Peyer's patch (tissue), 4 donors: ENCODE measurements at regions not wholly inside any gene's neighbourhood (a gene's known extent, or its start where the extent isn't known, plus 50 kb on each side); places are given as distances from the start of the nearest gene placed in this dataset.

Experiments
- DNase-seq, 3 donors: peaks; one replicate each; pipeline ENCODE4 v3.0.0-alpha.2; 2017 to 2019
- H3K27ac ChIP-seq, 4 donors: fragments of 200-600 bp; sonication (generic); one replicate each; pipeline ENCODE4 v1.5.1; 2016 to 2019
- H3K27me3 ChIP-seq, 2 donors: fragments of 200-600 bp; sonication (generic); one replicate each; pipeline ENCODE4 v1.5.1; 2019
- H3K36me3 ChIP-seq, 3 donors: fragments of 200-600 bp; sonication (generic); one replicate each; pipeline ENCODE4 v1.5.1; 2016 to 2019
- H3K4me1 ChIP-seq, 4 donors: fragments of 200-600 bp; sonication (generic); one replicate each; pipeline ENCODE4 v1.5.1; 2016 to 2019
- H3K4me3 ChIP-seq, 4 donors: fragments of 200-600 bp; sonication (generic); 1 replicate in 3 of 4; 2 replicates in 1 of 4; pipeline ENCODE4 v1.5.1; 2016 to 2019; ENCODE audit warnings: mild to moderate bottlenecking in 1 of 4
- H3K9me3 ChIP-seq, 4 donors: fragments of 200-600 bp; sonication (generic); one replicate each; pipeline ENCODE4 v1.5.1; 2016 to 2019; ENCODE audit warnings: mild to moderate bottlenecking in 1 of 4
- POLR2A ChIP-seq, 2 donors: fragments of 450-650 bp; IDR thresholded peaks; one replicate each; pipeline ENCODE4 v1.5.1; 2017; ENCODE audit warnings: antibody characterized with exemption in 2 of 2, mild to moderate bottlenecking in 2 of 2, moderate library complexity in 2 of 2
- TF ChIP-seq, protein P1 (sequence below), 6 experiments: fragments of 450-650 bp in 4 of 6; fragments of 200-600 bp in 2 of 6; sonication (generic) in 1 of 6; IDR thresholded peaks; one replicate each; pipeline ENCODE4 v1.5.1; 2017 to 2019; ENCODE audit warnings: antibody characterized with exemption in 6 of 6, mild to moderate bottlenecking in 3 of 6, moderate library complexity in 1 of 6

DNA sequence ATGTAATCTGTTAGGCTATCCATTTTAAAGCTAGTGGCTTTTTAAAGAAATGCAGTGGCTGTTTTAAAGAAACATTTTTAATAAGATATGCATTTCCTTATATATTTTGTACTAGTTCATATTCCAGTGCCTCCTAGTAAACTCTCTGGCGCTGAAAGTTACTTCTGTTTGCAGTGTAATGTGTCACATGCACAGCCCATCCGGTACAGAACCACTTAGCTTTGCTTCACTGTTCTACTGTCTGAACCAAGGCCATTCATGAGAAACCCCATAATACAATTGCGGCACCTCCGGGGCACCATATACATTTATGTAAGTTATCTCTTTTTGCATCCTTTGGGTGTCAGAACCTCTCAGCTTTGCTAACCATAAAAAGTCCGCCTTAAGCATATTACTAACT is 114.6 kb upstream of the KCTD1 start:
- no peaks in the 10 kb centered on the region for H3K9me3 ChIP-seq
- no peak for DNase-seq

DNA sequence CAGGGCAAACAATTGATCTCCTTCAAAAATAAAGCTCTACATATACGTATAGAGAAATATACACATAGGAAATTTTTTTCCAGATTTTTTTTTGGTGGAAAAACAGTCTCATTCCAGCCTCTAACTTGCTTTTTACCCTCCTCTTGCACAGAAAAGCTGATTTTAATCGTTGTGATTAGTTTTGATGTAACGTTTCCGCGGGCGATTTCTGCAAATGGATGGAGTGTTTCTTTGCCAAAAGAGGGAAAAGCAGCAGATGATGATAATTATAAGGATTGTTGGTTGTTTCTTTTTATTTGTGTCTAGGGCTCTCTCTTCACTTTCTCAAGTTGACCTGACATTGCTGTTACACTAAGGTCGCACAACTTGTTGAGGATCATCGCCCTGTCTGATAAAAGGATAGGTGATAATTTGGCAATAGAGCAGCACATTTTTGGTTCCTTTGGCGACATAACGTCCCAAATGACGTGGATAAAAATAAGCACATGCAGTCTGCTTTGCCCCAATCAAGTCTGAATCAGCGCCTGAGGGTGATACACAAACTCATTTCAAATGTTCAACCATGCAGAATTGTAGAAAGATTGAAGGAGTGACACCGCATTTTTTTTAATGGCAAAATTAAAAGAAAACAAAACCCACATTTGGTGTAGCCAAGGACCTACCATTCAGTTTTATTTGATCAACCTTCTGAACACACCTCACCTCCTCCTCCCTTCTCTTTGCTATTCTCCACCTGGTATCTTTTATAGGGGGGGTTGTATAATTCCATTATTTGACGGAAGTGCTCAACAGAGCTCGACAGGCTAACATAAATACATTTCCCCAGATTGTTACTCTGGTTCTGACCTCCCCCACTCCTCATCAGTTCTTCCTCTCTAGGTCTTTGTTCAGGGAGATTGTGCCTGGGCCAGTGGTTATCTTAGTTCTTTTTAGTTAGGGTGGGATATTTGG is 109.6 kb upstream of the KCTD1 start:
- Histone ChIP-seq H3K4me1 (peaks cover 0 to 18% (median 4%) of the 10 kb centered on the region in 4 donors), H3K4me3 (peak overlapping the region in 2 of 4 donors; percentile 59 to 62), H3K27me3 (no peaks in the 10 kb centered on the region), H3K36me3 (no peaks in the 10 kb centered on the region), H3K9me3 (no peaks in the 10 kb centered on the region), H3K27ac (peak overlapping the region in 1 of 4 donors; percentile 76)
- TF ChIP-seq, protein P1, sequence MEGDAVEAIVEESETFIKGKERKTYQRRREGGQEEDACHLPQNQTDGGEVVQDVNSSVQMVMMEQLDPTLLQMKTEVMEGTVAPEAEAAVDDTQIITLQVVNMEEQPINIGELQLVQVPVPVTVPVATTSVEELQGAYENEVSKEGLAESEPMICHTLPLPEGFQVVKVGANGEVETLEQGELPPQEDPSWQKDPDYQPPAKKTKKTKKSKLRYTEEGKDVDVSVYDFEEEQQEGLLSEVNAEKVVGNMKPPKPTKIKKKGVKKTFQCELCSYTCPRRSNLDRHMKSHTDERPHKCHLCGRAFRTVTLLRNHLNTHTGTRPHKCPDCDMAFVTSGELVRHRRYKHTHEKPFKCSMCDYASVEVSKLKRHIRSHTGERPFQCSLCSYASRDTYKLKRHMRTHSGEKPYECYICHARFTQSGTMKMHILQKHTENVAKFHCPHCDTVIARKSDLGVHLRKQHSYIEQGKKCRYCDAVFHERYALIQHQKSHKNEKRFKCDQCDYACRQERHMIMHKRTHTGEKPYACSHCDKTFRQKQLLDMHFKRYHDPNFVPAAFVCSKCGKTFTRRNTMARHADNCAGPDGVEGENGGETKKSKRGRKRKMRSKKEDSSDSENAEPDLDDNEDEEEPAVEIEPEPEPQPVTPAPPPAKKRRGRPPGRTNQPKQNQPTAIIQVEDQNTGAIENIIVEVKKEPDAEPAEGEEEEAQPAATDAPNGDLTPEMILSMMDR (IDR thresholded peaks at IDR 0.05) = no peak
- no peak for TF ChIP-seq POLR2A (IDR thresholded peaks at IDR 0.05)
- DNase-seq = no peak

More for the DNA sequence above, 114.6 kb upstream of the KCTD1 start:
- Histone ChIP-seq H3K4me1 (no peaks in the 10 kb centered on the region), H3K27ac (no peak overlapping the region), H3K36me3 (no peaks in the 10 kb centered on the region), H3K27me3 (no peaks in the 10 kb centered on the region), H3K4me3 (no peak overlapping the region)
- no peak for TF ChIP-seq POLR2A (IDR thresholded peaks at IDR 0.05)
- TF ChIP-seq, protein P1 (IDR thresholded peaks at IDR 0.05) = no peak

DNA sequence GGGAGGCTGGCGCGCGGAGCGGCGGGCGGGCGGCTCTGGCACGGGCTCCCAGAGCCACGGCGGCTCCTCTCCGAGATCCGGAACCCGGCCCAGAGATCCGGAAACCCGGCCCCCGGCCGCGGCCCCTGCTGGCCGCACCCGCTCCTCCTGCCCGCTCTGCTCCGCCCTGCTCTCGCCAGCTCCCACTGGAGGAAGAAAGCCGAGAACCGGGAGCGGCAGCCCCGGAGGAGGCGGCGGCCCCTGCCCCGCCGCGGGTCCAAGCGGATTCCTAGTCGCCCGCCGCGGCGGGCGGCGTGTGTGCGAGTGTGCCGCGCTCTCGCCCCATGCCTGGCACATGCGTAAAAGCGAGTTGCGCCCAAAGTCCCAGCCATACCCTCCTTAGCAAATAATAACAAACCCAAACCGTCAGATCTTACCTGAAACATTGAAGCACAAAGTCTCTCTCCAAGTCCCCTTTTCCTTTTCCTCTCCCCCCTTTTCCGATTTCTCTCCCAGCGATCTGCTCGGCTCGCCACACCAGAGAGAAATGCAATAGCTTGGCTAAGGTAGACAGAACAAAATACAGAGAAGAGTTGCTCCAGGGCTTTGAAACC is 108.7 kb upstream of the KCTD1 start:
- no peak for TF ChIP-seq POLR2A (IDR thresholded peaks at IDR 0.05)
- TF ChIP-seq, protein P1 (IDR thresholded peaks at IDR 0.05) = peak in 2 of 6 experiments; percentile 7 to 8
- Histone ChIP-seq H3K4me1 (peaks cover 0 to 18% (median 4%) of the 10 kb centered on the region in 4 donors), H3K4me3 (peak overlapping the region; percentile 41 to 62 (median 55)), H3K9me3 (no peaks in the 10 kb centered on the region), H3K27me3 (no peaks in the 10 kb centered on the region), H3K36me3 (no peaks in the 10 kb centered on the region), H3K27ac (peak overlapping the region; percentile 44 to 76 (median 56))
- peak in 2 of 3 donors; percentile 59 to 72 for DNase-seq

DNA sequence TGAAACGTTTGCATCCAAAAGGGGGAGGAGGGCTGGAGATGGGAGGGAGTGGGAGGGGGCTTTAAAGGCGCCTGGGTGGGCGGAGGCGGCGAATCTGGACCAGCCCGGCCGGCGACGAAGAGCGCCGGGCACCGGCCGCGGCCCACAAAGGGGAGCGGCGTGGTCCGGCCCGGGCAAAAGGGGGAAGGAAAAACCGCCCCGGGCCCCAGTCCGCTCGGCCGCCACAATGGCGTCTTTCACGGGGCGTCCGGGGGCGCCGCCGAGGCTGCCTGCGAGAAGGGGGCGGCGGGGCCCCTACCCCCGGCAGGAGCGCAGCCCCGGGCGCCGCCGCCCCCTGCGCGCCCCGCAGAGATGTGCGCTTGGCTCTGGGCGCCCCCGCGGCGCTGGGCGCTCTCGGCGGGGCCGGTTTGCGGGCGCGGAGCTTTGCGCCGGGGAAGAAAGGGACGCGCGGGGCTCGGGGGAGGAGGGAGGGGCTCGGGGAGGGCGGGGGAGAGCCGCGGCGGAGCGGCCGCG is 108.1 kb upstream of the KCTD1 start:
- Histone ChIP-seq H3K4me3 (peak overlapping the region; percentile 41 to 62 (median 55)), H3K27me3 (no peaks in the 10 kb centered on the region), H3K9me3 (no peaks in the 10 kb centered on the region), H3K36me3 (no peaks in the 10 kb centered on the region), H3K27ac (peak overlapping the region; percentile 44 to 76 (median 56)), H3K4me1 (peaks cover 0 to 18% (median 4%) of the 10 kb centered on the region in 4 donors)
- no peak for DNase-seq
- TF ChIP-seq POLR2A (IDR thresholded peaks at IDR 0.05) = no peak
- TF ChIP-seq, protein P1 (IDR thresholded peaks at IDR 0.05) = no peak

DNA sequence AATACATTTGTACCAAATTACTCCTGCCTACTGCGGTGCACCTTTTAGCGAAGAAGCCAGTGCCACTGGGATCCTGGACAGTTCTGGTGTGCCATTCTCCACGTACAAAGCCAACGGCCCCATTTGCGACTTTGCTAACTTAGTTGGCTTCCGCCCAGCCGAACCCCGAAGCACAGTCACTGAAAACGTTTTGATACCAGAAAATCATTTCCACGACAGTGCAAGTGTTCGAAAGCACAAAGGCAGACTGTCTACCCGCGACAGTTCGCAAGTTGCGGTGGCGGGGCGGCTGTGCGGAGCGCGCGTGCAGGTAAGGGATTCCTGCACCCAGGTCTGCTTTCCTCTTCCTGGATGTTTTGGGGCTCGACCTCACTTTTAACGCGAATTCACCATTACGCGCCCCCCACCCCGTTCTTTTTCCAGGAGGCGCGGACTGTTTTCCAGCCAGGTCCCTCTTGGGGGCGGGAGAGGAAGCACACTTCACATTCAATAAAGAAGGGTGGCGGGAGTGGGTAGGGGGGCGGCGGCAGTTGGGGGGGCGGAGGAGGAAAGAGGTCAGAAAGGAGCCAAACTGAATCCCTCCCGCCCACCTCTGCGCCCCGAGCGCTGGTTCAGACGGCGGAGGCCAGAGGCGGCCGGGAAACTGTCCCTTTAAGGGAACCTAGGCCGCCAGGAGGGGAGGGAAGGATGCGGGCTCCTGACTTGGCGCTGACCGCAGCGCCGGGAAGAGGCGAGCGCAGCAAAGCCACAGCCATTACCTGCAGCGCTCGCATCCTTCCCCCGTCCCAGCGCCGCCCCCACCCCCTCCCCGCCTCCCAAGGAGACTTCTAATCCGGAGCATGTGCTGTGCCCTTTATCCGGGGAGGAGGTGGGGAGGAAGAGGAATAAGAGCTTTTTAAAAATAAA is 107.4 kb upstream of the KCTD1 start:
- H3K27me3 ChIP-seq = no peaks in the 10 kb centered on the region

More for the DNA sequence above, 107.4 kb upstream of the KCTD1 start:
- no peaks in the 10 kb centered on the region for H3K9me3 ChIP-seq
- no peaks in the 10 kb centered on the region for H3K36me3 ChIP-seq
- H3K27ac ChIP-seq = peak overlapping the region; percentile 44 to 76 (median 56)
- peak in 1 of 3 donors; percentile 60 for DNase-seq
- peaks cover 0 to 18% (median 4%) of the 10 kb centered on the region in 4 donors for H3K4me1 ChIP-seq
- TF ChIP-seq, protein P1 (IDR thresholded peaks at IDR 0.05) = peak in 1 of 6 experiments; percentile 5
- no peak for TF ChIP-seq POLR2A (IDR thresholded peaks at IDR 0.05)
- peak overlapping the region; percentile 41 to 62 (median 55) for H3K4me3 ChIP-seq
